ENCODE measurements at regions not wholly inside any gene's neighbourhood (a gene's known extent, or its start where the extent isn't known, plus 50 kb on each side); places are given as distances from the start of the nearest gene placed in this dataset.

- no peak for DNase-seq
Measured at GRCh38 chr2:189374481-189374880, 66.8 kb upstream of the WDR75 start.

- no peak for DNase-seq
Measured at GRCh38 chr2:189375842-189376241, 65.4 kb upstream of the WDR75 start.

- no peak for DNase-seq
Measured at GRCh38 chr2:189379287-189379630, 62.0 kb upstream of the WDR75 start.

- DNase-seq, result no peak
Measured at GRCh38 chr2:189379731-189380261, 61.5 kb upstream of the WDR75 start.

DNA sequence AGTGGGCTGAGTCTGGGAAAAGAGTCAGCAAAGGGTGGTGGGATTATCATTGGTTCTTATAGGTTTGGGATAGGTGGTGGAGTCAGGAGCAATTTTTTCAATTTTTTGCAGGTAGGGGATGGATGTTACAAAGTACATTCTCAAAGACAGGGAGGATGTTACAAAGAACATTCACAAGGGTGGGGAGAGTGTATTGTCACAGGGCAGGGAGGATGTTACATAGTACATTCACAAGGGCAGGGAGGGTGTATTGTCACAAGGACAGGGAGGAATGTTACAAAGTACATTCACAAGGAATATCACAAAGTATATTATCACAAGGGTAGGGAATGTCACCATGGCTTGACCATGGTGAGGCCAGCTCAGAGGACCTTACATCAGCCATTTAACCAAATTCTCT lies 58.6 kb upstream of the WDR75 start:
- DNase-seq, result no peak

GRCh38 chr2:189386741-189387140 lies 54.5 kb upstream of the WDR75 start:
- DNase-seq, result no peak

DNA sequence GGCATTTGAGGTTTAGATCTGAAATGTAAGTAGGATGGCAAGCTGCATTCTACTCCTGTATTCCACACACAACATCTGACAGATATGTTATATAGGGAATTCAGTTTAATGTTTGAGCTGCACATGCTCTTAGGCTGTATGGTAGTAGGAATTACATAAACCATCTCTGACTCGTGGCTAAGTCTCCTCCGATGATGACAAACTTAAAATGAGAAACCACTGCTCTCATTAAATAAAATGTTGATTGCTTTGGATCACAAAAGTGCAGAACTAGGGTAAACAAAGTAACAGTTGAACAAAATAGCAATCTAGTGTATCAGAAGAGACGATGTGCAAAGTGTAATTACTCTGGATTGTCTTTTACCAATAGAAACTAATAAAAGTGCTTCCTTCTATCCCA lies 50.1 kb upstream of the WDR75 start:
- no peak for DNase-seq
